Ishikawa (cell line): ENCODE measurements at regions not wholly inside any gene's neighbourhood (a gene's known extent, or its start where the extent isn't known, plus 50 kb on each side); places are given as distances from the start of the nearest gene placed in this dataset.

Source experiments
- CREB1 ChIP-seq: IDR thresholded peaks from 2 replicates; pipeline ENCODE4 v1.6.1; 2012; ENCODE audit warnings: low read depth
- YY1 ChIP-seq: IDR thresholded peaks from 2 replicates; pipeline ENCODE4 v1.6.1; 2012; ENCODE audit warnings: low read depth
- TF ChIP-seq, protein P1 (sequence below): IDR thresholded peaks from 2 replicates; pipeline ENCODE4 v1.6.1; 2012

DNA sequence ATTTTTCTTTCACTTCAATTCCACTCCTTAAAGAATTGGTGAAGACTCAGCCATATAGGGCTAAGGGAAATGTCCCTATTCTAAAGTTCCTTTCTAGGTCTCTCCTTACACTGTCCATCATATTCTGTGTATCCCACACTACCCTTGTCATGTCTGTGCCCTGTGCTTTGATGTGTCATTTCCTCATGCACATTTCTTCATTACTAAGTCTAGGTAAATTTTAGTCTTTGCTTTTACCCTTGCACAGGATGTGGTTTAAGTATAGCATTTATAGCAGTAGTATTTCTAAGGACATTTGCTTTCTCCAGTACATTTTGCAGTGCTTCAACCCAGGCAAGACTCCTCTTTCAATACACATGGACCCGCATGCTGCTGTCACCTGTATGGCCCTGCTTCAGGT is 221.5 kb upstream of the ACVR2A start:
- TF ChIP-seq CREB1 (no peak), YY1 (no peak)
- TF ChIP-seq, protein P1, sequence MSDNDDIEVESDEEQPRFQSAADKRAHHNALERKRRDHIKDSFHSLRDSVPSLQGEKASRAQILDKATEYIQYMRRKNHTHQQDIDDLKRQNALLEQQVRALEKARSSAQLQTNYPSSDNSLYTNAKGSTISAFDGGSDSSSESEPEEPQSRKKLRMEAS, result no peak
